ENCODE measurements at regions not wholly inside any gene's neighbourhood (a gene's known extent, or its start where the extent isn't known, plus 50 kb on each side); places are given as distances from the start of the nearest gene placed in this dataset.
"Not testable (repeated sequence)": the region's sequence is repeated elsewhere in the genome, so short reads cannot be mapped to it uniquely, and the experiment has no call there.

DNA sequence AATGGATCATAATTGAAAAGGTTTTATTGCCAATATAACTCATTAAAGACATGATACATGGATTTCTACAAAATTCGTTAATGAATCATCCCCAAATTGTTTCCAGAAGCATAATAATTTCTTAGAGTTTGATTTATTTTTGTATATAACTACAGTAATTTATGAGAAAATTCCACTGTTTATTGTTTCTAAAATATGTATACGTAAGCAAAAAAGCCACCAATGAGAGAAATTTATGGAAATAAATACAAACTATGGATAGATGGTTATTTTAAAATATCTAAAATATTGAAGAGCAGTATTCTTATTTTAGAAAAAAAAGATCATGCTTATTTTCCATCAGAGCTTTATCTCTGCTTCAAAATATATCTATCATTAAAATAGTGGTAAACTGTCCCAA is 260.0 kb upstream of the ZNF385D start:
- no peaks in the 10 kb centered on the region for H3K27me3 ChIP-seq (replicated peaks; ENCODE audit: control insufficient read depth, insufficient read depth, low read length)
- no peaks in the 10 kb centered on the region for H3K36me3 ChIP-seq (ENCODE audit: control insufficient read depth, insufficient read depth, low read length)
- DNase-seq (ENCODE audit: extremely low read depth, insufficient read length), result no peak
- TF ChIP-seq, protein P1, sequence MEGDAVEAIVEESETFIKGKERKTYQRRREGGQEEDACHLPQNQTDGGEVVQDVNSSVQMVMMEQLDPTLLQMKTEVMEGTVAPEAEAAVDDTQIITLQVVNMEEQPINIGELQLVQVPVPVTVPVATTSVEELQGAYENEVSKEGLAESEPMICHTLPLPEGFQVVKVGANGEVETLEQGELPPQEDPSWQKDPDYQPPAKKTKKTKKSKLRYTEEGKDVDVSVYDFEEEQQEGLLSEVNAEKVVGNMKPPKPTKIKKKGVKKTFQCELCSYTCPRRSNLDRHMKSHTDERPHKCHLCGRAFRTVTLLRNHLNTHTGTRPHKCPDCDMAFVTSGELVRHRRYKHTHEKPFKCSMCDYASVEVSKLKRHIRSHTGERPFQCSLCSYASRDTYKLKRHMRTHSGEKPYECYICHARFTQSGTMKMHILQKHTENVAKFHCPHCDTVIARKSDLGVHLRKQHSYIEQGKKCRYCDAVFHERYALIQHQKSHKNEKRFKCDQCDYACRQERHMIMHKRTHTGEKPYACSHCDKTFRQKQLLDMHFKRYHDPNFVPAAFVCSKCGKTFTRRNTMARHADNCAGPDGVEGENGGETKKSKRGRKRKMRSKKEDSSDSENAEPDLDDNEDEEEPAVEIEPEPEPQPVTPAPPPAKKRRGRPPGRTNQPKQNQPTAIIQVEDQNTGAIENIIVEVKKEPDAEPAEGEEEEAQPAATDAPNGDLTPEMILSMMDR (IDR thresholded peaks at IDR 0.05; ENCODE audit: insufficient read depth, low read length, poor library complexity, severe bottlenecking), result no peak
- no peak overlapping the region for H3K4me3 ChIP-seq (replicated peaks; ENCODE audit: low read depth, low read length)

DNA sequence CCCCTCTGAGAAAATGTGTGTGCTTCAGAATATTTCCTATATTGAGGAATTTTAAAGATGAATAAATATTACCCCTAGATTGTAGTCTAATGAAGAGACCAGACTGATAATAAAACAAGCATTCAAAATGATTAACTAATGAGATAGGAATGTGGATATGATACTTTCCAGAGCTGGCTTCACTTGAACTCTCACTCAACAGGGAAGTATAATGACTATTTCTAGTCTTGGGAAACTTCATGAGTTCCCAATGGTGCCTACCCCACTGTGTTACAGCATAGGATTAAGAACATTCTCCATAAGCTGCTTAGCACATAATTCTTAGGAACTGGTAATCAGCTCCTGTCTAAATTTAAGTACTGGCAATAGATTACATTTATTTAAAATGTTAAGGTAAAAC is 261.5 kb upstream of the ZNF385D start:
- no peaks in the 10 kb centered on the region for H3K27me3 ChIP-seq (replicated peaks; ENCODE audit: control insufficient read depth, insufficient read depth, low read length)
- H3K36me3 ChIP-seq (ENCODE audit: control insufficient read depth, insufficient read depth, low read length), result no peaks in the 10 kb centered on the region
- DNase-seq (ENCODE audit: extremely low read depth, insufficient read length), result no peak
- TF ChIP-seq, protein P1 (IDR thresholded peaks at IDR 0.05; ENCODE audit: insufficient read depth, low read length, poor library complexity, severe bottlenecking), result no peak
- H3K4me3 ChIP-seq (replicated peaks; ENCODE audit: low read depth, low read length), result no peak overlapping the region

GRCh38 chr3:22013641-22014040 is 262.6 kb upstream of the ZNF385D start:
- Histone ChIP-seq H3K36me3 (ENCODE audit: control insufficient read depth, insufficient read depth, low read length) (no peaks in the 10 kb centered on the region), H3K27me3 (replicated peaks; ENCODE audit: control insufficient read depth, insufficient read depth, low read length) (no peaks in the 10 kb centered on the region), H3K4me3 (replicated peaks; ENCODE audit: low read depth, low read length) (no peak overlapping the region)
- no peak for DNase-seq (ENCODE audit: extremely low read depth, insufficient read length)
- TF ChIP-seq, protein P1 (IDR thresholded peaks at IDR 0.05; ENCODE audit: insufficient read depth, low read length, poor library complexity, severe bottlenecking), result no peak

DNA sequence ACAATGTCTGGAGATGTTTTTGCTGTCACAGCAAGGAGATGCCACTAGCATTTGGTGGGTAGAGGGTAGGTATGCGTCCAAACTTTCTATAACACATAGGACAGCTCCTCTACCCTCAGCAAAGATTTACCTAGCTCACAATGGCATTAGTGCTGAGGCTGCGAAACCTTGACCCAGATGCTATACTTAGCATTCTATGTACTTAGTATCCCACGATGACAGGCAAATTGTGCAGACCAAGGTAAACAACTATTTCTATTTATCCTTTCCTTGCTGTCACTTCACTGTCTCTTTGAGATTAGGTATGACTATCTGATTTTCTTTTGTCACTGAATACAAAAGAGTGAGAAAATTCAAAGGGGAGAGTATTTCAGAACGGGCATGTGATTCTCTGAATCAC is 265.2 kb upstream of the ZNF385D start:
- no peak overlapping the region for H3K4me3 ChIP-seq (replicated peaks; ENCODE audit: low read depth, low read length)
- TF ChIP-seq, protein P1 (IDR thresholded peaks at IDR 0.05; ENCODE audit: insufficient read depth, low read length, poor library complexity, severe bottlenecking), result no peak

DNA sequence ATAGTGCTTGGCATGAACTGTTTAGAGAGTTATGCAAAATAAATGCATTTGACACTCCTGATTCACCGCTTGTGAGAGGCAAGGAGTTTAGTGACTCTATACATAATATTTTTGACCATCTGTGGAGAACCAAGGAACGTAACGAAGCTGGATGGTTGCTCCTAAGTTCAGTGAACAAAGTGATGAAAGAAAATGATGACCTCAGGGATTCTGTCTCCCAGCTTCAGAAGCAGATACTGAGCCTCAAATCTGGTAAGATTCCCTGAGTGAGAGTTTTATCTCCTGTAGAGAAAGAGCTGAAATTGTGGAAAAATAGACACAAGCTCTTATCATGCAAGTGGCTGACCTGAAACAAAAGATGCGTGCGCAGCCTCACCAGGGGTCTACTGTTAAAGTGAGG is 273.6 kb upstream of the ZNF385D start:
- H3K36me3 ChIP-seq (ENCODE audit: control insufficient read depth, insufficient read depth, low read length); H3K4me3 ChIP-seq (replicated peaks; ENCODE audit: low read depth, low read length); H3K27me3 ChIP-seq (replicated peaks; ENCODE audit: control insufficient read depth, insufficient read depth, low read length); DNase-seq (ENCODE audit: extremely low read depth, insufficient read length): not testable (repeated sequence)

More for the DNA sequence above, 265.2 kb upstream of the ZNF385D start:
- DNase-seq (ENCODE audit: extremely low read depth, insufficient read length), result no peak
- H3K27me3 ChIP-seq (replicated peaks; ENCODE audit: control insufficient read depth, insufficient read depth, low read length), result no peaks in the 10 kb centered on the region
- H3K36me3 ChIP-seq (ENCODE audit: control insufficient read depth, insufficient read depth, low read length), result no peaks in the 10 kb centered on the region

DNA sequence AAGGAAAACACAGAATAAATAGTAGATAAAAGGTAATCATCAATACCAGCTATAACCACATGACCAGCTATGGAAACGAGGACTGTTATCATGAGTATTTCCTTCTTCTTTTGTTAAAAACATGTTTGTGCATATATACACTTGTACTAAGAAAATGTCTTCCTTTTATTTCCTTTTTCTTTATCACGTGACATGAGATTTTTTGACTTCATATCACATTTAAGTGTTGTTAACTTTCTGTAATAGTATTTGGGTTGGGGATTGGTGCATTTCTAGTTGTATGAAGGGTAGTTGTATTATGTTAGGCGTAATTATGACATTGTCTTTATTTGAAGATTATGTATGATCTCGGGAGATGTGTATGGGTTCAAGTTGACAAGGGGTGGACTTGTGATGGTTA is 278.5 kb upstream of the ZNF385D start:
- no peak overlapping the region for H3K4me3 ChIP-seq (replicated peaks; ENCODE audit: low read depth, low read length)
- no peak for DNase-seq (ENCODE audit: extremely low read depth, insufficient read length)
- no peaks in the 10 kb centered on the region for H3K27me3 ChIP-seq (replicated peaks; ENCODE audit: control insufficient read depth, insufficient read depth, low read length)
- no peaks in the 10 kb centered on the region for H3K36me3 ChIP-seq (ENCODE audit: control insufficient read depth, insufficient read depth, low read length)
- TF ChIP-seq, protein P1 (IDR thresholded peaks at IDR 0.05; ENCODE audit: insufficient read depth, low read length, poor library complexity, severe bottlenecking), result no peak
